Endothelial cell of umbilical vein (primary cell): ENCODE measurements at regions not wholly inside any gene's neighbourhood (a gene's known extent, or its start where the extent isn't known, plus 50 kb on each side); places are given as distances from the start of the nearest gene placed in this dataset.

Source experiments
- CTCF ChIP-seq, 2 donors: IDR thresholded peaks; 1 replicate in 1 of 2; 2 replicates in 1 of 2; pipeline ENCODE4 v1.5.1; 2011; ENCODE audit warnings: low read length in 2 of 2, mild to moderate bottlenecking in 2 of 2, moderate library complexity in 2 of 2, control low read depth in 1 of 2, inconsistent platforms in 1 of 2, low read depth in 1 of 2; ENCODE audit not compliant: insufficient read depth in 1 of 2; ENCODE audit errors: extremely low read depth in 1 of 2
- EZH2 ChIP-seq: IDR thresholded peaks from 2 replicates; pipeline ENCODE4 v1.6.1; 2012; ENCODE audit warnings: borderline replicate concordance, low read depth, mild to moderate bottlenecking, moderate library complexity, low read length, inconsistent platforms; ENCODE audit not compliant: severe bottlenecking
- POLR2A ChIP-seq: IDR thresholded peaks from 2 replicates; pipeline ENCODE4 v1.6.1; 2012; ENCODE audit warnings: low read depth, mild to moderate bottlenecking, control low read depth, low read length
- POLR2AphosphoS5 ChIP-seq: IDR thresholded peaks from 2 replicates; pipeline ENCODE4 v1.6.1; 2012; ENCODE audit warnings: low read depth, mild to moderate bottlenecking, control low read depth, low read length, moderate library complexity; ENCODE audit not compliant: insufficient read depth
- TF ChIP-seq, protein P1 (sequence below): IDR thresholded peaks from 2 replicates; pipeline ENCODE4 v1.6.1; 2011; ENCODE audit not compliant: insufficient read depth, insufficient read length

- TF ChIP-seq CTCF (IDR thresholded peaks at IDR 0.05; ENCODE audit: extremely low read depth in 1 of 2, insufficient read depth in 1 of 2, low read depth in 1 of 2, low read length in 2 of 2) (no peak), POLR2A (no peak), EZH2 (no peak), POLR2AphosphoS5 (no peak)
- TF ChIP-seq, protein P1, sequence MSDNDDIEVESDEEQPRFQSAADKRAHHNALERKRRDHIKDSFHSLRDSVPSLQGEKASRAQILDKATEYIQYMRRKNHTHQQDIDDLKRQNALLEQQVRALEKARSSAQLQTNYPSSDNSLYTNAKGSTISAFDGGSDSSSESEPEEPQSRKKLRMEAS = no peak
Observed at GRCh38 chr2:220550995-220551700, 923.7 kb downstream of the SLC4A3 start.
